Inferior parietal cortex (tissue), 1 donor: ENCODE measurements at regions not wholly inside any gene's neighbourhood (a gene's known extent, or its start where the extent isn't known, plus 50 kb on each side); places are given as distances from the start of the nearest gene placed in this dataset.
"Not testable (repeated sequence)": the region's sequence is repeated elsewhere in the genome, so short reads cannot be mapped to it uniquely, and the experiment has no call there.

Experiments used
- DNase-seq: peaks from one replicate; pipeline ENCODE4 v3.0.0-alpha.2; 2016; ENCODE audit errors: extremely low spot score

DNA sequence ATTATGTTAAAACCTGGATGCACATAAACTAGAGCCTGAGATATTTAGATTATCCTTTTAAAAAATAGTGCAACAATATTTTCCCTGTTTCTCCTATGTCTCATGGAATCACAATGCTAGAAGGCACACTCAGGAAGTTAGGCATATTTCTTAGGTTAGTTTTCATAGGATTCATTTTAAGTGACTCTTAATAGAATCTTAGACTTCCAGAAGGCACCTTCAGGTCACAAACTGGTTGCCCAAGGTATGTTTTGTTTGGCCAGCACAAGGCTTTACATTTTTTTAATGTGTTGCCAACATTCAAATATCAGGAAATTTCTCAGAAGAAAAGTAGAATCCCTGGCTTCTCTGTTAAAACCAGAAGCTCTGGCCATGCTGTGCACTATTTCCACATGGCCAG lies 129.3 kb downstream of the LNPK start:
- no peak for DNase-seq

DNA sequence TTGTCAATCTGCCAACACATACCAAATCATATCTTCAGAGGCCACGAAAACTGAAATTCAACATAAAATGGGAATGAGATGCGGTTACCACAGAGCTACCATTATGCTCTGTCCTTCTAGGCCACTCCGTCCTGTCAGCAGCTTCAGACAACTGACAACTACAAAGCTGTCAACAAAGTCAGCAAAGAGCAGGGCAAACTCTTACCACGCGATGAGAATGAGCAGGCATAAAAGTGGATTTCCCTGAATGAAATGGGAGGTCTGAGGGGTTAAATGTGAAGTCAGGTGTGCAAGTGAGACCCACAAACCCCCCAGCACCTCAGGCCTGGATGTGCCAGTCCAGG lies 130.1 kb downstream of the LNPK start:
- no peak for DNase-seq

DNA sequence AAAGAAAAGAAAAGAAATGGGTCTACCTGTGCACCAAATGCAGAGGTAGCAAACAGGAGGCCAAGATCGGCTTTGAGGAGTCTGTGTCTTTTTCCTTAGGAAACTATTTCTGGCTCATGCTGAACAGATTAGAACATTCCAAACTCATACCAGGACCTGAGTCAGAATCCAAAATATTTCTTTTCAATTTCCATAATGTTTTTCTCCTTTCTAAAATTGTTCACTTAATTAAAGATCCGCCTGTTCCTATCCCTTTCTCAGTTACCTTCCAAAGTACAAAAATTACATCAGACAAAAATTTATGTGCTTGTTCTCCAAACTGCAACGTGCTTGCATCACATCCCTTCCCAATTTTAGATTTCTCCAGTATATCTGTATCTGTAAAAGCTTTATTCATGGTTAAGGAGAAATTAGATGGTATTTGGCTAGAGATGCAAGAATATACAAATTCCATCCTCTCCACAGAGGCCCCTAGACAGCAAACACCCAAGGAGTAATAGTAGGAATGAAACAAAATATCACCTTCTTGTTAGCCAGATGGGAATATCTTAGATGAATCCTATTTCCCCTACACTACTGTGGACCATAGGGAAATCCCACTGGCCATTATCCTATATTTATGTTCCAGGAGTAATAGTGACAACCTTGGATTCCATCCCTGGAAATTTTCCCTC lies 130.6 kb downstream of the LNPK start:
- peak; percentile 12 for DNase-seq

DNA sequence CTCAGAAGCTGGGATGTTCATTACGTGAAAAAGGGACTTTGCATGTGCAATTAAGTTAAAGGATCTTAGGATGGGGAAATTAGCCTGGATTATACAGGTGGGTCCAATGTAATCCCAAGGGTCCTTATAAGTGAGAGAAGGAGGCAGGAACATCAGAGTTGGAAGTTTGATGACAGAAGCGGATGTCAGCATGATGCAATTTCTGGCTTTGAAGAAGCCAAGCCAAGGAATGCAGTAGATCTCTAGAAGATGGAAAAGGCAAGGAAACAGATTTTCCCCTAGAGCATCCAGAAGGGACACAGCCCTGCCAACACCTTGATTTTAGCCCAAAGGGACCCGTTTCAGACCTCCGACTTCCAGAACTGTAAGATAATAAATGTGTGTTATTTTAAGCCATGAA lies 136.4 kb downstream of the LNPK start:
- DNase-seq: no peak

DNA sequence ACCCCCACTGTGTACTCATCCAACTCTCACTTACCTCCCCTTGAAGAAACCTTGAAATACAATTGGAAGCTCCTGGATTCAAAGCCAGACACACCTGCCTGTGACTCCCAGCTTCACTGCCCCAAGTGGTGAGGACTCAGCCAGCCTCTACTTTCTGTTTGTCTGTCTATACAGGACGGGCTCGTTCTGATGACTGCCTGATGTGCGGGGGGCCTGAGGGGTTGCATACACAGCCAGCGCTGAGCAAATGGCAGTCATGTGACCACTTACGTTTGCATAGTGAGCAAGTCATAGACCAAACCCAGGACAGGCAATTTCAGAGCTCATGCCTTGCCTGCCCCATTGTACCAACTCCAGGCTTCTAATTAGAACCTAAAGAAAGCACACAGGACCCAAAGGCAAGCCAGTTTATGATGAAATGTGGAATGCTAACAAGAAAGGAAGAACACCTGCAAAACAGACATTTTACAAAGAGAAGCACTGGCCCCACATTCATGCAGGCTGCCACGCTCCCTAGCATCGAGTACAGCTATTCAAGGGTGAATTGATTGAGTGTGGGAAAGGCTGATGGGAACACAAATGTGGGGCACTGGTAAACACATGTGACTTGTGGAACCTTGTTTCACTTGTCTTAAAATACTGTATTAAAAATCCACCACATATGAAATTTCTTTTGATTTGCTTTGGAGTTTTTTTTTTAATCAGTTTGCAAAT lies 137.8 kb downstream of the LNPK start:
- DNase-seq: no peak

DNA sequence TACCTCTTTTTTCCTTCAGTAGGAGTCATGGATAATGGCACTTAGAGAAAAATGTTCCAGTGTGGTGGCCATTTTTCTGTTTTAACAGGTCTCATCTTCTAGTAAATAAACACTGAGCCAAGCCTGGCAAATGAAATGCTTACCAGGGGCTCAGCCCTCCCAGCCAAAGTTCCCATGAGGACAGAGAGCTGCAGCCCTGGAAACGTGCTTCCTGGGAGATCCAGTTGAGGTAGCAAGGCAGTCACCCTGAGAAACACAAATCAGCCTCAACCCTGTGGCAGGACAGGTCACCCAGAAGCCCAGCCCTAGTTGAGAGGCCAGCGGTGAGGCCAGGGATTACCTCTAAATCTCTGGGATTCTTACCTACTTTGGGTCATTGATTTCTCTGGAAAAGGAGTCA lies 140.1 kb downstream of the LNPK start:
- no peak for DNase-seq

DNA sequence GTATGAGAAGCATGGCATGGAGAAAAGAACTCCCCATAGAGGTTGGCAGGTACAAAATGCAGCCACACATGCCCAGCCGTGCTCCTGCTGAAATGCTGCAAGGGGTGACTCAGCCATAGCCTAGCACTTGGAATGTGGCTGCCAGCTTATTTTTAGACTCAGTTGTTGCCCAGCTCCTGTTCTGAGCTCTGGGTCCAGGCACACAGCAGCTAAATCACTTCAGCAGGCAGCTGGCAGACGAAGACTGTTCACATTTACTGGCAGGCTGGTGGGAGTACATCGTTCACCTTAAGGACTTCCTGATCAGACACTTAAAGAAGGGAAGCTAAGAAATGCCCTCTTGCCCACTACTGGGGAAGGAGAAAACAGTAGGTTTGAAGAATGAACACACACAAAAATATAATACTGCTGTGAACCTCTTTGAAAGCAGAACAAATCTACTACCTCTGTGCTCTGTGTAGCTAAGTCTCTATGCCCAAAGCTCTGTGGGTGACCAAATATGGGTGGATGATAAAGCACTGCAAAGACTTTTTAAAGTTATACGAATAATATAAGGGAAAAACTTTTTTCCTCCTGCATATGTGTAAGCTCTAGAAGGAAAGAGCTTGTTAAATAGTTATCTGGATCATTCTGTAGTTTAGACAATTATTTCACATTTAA lies 146.1 kb downstream of the LNPK start:
- DNase-seq: peak; percentile 61

DNA sequence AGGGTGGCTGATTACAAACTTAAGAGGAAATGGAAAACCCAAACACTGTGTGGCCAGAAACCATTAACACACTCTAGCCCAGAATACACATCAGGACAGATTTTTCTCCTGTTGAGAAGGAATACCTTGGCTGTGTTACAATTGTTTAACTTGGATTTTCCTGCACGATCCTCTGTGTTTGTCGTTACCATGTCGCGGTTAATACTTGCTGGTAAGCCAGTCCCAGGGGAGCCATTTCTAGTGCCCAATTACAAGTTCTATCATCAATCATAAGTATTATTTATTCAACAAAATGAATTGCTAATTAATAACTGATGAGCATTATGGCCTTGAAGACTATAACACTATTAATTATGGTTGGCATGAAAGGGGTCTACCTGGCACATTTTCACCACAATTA lies 146.8 kb downstream of the LNPK start:
- DNase-seq: no peak

DNA sequence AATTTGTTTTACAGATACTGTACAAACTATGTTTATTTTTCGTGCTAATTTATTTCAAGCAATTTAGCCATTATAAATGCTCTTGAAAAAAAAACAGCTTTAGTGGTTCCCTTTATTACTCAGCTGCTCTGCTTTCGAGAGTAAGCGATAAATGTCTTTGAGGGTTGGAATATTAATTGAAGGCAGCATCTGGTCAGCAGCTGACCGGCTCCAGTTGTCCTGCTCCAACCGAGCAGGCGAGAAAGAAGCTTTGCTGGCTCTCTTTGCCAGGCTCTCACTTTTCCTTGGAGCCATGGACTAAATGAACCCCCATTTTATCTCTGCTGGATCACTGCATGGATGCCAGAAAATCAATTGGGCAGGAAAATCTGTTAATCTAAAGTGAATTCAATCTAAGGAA lies 147.4 kb downstream of the LNPK start:
- DNase-seq: no peak

DNA sequence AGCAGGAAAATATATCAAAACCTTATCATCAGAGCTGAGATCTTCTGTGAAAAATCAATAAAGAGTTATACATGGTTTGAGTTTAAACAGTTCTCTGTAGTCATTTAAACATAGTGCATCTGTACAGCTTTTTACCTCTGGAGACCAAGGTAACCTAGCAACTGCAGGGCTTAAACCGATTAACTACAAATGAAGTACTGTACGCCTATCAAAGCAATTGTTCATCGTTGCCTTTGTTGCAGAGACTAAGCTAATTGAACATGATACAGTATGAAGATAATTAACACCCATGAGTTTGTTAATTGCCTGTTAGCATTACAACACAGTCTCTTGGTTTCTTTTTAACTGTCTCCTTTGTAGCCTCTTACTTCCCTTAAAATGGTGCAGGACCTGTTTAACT lies 147.9 kb downstream of the LNPK start:
- no peak for DNase-seq

DNA sequence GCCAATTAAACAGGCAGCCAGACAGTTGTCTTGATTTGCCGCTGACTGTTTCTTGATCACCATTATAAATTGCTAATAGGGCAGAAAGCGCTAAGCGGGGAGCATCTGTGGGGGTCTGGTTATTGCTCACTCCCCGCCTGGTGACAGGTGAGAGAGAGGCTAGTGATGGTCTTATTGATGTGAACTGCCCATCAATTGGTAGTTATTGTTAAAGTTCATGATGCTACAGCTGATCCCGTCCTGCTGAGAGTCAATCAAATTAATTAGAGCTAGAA lies 148.5 kb downstream of the LNPK start:
- DNase-seq: no peak

DNA sequence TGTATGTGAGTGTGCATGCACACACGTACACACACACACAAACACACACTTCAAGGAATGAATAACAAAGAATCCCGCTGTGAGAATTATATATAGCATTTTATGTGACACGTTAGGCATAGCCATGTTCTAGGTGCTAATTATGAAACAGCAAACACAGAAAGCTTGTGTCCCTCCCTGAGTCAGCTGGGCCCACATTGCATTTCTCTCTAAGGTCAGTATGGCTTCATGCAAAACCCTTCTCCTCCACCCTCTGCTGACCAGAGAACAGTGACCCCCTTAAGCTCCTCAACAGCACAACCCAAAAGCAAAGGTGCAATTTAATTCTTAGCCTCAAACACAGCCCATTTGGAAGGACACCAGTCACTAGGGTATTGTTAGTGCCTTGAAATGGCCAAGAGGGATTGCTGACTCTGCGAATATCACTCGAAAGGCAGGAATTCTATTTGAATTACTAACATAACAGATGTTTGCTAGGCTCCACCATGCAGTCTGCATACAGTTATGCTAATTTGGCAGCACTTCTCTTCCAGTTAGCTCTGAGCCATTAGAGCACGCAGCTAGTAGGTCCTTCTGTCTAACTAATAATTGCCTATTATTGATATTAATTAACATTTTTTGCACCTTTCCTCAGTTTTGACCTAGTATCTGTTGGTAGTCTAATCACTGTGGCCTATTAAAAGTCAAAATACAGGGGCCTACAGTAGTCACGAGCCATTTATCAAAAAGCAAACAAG lies 149.0 kb downstream of the LNPK start:
- DNase-seq: no peak

DNA sequence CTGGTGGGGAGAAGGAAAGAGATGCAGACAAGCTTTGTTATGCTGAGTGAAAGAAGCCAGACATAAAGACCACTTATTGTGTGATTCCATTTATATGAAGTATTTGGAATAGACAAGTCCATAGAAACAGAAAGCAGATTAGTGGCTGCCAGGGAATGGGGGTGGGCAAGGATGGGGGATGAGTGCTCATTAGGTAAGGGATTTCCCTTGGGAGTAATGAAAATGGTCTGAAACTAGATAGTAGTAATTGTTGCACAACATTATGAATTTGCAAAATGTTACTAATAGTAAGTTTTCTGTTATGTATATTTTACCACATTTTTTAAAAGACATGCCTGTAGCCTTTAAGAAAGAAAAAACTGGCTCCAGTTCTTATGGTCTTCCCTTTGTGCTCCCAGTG lies 154.9 kb downstream of the LNPK start:
- no peak for DNase-seq

DNA sequence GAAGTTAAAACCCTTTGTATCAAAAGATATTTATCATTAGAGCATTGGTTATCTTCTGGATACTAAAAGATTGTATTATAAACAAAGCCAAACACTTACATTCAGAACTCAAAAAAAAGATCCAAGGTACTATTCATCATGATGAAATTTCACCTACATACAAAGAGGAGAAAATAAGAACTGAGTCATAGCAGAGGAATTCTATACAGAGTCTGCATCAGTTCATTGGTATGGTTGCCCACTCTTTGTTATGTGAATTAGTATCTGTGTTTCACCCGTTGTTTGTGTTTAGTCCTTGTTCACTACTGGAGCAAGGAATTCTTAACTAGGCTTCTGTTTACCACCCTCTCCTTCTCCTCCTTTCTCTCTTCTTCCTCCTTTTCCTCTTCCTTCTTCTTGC lies 157.9 kb downstream of the LNPK start:
- no peak for DNase-seq

DNA sequence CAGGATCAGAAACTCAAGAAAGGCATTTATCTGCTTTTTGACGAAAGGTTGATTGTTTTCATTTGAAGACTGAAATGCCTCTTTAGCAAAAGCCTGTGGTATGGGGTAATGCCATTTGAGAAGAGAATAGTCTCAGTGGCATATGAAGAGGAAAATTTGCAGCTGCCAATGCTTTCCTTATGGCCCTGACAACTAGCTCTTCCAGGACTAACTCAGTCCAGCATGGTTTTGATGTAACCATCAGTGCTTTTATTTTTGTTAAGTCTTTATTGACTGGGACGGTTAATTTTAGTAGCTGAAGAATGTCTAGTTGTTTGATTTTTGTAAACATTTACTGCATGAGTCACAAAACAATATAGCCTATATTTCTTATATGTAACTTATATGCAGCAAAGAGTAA lies 158.4 kb downstream of the LNPK start:
- DNase-seq: no peak

DNA sequence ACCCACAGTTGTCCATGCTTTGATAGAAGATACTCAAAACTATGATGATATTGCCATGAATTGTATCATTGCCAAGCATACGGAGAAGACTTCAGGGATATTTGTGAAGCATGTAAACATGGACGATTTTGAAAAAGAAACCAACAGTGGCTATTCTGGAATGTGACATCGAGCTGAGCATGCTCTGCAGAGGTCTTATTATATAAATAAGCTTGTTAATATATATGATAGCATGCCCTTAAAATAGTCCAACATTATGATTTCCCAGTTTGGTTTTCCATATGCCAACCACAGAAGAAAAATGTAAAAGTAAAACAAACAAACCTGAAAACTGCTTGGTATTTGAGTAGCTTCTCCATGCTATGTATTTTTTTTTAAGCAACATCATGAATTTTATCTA lies 159.1 kb downstream of the LNPK start:
- DNase-seq: no peak

DNA sequence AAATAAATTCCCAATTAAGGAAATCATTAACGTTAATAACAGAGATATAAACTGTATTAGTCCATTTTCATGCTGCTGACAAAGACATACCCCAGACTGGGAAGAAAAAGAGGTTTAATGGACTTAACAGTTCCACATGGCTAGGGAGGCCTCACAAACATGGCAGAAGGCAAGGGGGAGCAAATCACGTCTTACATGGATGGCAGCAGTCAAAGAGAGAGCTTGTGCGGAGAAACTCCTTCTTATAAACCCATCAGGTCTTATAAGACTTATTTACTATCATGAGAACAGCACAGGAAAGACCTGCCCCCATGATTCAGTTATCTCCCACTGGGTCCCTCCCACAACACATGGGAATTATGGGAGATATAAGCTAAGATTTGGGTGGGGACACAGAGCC lies 161.3 kb downstream of the LNPK start:
- DNase-seq: not testable (repeated sequence)

DNA sequence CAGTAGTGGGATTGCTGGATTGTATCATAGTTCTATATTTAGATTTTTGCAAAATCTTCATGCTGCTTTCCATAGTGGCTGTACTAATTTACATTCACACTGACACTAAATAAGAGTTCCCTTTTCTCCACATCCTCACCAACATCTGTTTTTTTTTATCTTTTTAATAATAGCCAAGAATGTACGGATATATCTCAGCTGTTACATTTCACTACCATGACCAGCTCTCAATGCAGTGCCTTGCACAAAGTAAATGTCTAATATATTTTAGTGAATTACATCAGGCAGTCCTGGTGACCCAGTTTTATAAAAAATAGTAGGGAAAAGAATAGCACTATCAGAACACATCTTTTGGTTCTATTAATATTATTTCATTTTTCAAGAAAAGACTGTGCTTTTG lies 161.8 kb downstream of the LNPK start:
- DNase-seq: no peak

DNA sequence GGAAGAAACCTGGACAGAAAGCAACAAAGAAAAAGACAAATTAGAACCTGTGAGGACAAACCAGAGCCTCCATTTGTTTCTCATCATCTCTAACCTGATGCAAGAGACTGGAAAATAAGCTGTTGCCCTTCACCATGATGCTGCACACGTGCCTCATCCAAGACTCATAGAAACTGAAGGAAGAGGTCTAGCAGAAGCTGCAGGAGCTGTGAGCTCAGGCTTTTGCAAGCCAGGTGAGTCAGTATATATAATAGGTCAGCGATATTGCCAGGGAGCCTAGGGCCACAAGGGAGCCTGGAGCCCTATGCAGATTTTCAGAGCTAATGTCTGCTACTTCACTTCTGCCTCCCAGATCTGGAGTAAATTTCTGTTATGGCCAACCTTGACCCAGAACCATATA lies 163.1 kb downstream of the LNPK start:
- no peak for DNase-seq

DNA sequence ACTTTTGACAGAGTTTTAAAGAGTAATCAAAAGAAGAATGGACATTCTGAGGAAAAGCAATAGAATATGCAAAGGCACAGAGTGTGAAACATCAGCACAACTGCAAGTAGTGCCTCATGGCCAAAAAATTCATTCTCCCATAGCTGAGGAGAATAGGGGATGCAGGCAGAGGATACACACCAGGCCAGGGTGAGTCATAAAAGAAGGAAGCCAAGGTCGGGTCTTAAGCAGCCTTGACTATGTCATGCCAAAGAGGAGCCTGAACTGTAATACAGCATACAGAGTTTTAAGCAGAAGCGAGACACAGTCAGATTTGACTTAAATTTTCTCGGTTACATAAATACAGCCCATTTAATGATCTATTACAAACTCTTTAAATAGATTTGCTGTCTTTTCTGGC lies 165.0 kb downstream of the LNPK start:
- no peak for DNase-seq

DNA sequence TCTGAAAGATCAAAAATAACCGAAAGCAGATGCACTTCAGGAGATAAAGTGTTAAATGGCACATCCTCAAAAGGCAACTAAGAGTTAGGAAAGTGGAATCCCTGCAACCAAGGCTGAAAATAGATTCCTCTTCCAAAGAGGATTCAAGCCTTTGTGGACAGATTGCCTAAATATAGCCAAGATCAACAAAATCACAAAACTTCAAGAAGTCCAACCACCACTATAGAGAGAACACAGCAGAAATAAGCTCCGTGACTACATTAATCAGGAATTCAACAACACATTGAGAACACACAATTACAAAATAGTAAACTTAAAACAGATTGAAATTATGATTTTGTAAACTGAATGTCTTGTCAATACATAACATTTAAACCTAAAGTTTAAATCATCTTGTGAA lies 165.7 kb downstream of the LNPK start:
- no peak for DNase-seq

DNA sequence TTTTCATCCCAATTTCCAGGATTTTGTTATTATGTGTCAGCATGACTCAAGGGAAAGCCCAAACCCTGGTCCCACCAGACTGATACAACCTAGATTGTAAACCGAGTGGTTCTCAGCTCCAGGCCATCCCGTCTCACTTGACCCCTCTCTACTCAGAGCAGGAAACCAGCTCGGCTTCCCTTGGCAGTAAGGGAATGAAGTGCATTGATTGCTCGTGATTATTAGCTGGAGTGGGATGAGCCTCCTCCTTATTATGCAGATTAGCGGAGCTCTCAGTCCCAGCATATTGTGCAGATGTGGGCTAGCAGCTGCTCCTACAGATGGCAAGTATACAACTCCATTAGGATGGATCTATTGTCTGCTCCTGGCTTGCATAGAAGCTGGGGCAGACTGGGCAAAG lies 167.6 kb downstream of the LNPK start:
- no peak for DNase-seq

DNA sequence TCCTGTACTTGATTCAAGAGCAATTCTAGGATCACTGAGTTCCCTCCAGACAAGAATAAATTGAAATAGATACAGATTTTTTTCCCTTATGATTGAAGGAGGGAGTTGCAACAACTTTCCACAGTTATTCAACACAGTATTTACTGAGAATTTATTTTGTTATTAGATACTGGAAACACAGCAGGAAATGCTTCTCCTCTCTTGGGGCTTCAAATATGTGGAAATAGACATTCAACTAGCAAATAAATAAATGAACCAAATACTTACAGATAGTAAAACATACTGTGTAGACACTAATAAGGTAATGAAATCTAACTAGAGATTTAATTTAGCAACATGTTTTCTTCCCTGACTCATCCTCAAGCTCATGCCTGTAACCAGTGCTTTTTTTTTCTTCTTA lies 169.2 kb downstream of the LNPK start:
- no peak for DNase-seq
